Astrocyte (in vitro differentiated cells and primary cell): ENCODE measurements at regions not wholly inside any gene's neighbourhood (a gene's known extent, or its start where the extent isn't known, plus 50 kb on each side); places are given as distances from the start of the nearest gene placed in this dataset.

Experiments
- DNase-seq: peaks from one replicate; pipeline ENCODE4 v3.0.0-alpha.2; 2010; ENCODE audit warnings: low read depth
- FAIRE-seq: peaks from 2 replicates; lab custom pipeline; 2011; peaks lifted over from hg19 to GRCh38; lab: Jason Lieb, UNC
- H2AFZ ChIP-seq: 2 replicates; pipeline ENCODE4 v1.6.0; 2012; ENCODE audit warnings: low read depth, low read length, inconsistent platforms
- H3K27ac ChIP-seq: 2 replicates; pipeline ENCODE4 v1.5.1; 2011; ENCODE audit warnings: low read depth, low read length, inconsistent platforms
- H3K27me3 ChIP-seq: 2 replicates; pipeline ENCODE4 v1.6.0; 2011; ENCODE audit warnings: low read length, inconsistent platforms; ENCODE audit not compliant: insufficient read depth
- H3K36me3 ChIP-seq: 2 replicates; pipeline ENCODE4 v1.5.1; 2011; ENCODE audit warnings: low read length, inconsistent platforms; ENCODE audit not compliant: insufficient read depth
- H3K4me1 ChIP-seq: 2 replicates; pipeline ENCODE4 v1.5.1; 2011; ENCODE audit warnings: low read length, inconsistent platforms; ENCODE audit not compliant: insufficient read depth
- H3K4me2 ChIP-seq: 2 replicates; pipeline ENCODE4 v1.6.0; 2012; ENCODE audit warnings: low read length, inconsistent platforms
- H3K4me3 ChIP-seq: 2 replicates; pipeline ENCODE4 v1.5.1; 2011; ENCODE audit warnings: low read depth, mild to moderate bottlenecking, low read length, inconsistent platforms; ENCODE audit not compliant: insufficient read depth
- H3K79me2 ChIP-seq: 2 replicates; pipeline ENCODE4 v1.6.0; 2012; ENCODE audit warnings: mild to moderate bottlenecking, low read length, inconsistent platforms; ENCODE audit not compliant: insufficient read depth
- H3K9ac ChIP-seq: 2 replicates; pipeline ENCODE4 v1.6.0; 2012; ENCODE audit warnings: mild to moderate bottlenecking, low read length, inconsistent platforms
- H3K9me3 ChIP-seq: 2 replicates; pipeline ENCODE4 v1.5.1; 2012; ENCODE audit warnings: low read depth, mild to moderate bottlenecking, low read length, inconsistent platforms; ENCODE audit not compliant: insufficient read depth
- H4K20me1 ChIP-seq: 2 replicates; pipeline ENCODE4 v1.6.0; 2012; ENCODE audit warnings: low read length, inconsistent platforms; ENCODE audit not compliant: insufficient read depth
- H3K27ac Mint-ChIP-seq: one replicate; pipeline ENCODE4 v1.8.0; 2021; ENCODE audit warnings: mild to moderate bottlenecking, mixed read lengths; ENCODE audit not compliant: unreplicated experiment
- H3K27me3 Mint-ChIP-seq: one replicate; pipeline ENCODE4 v1.8.0; 2021; ENCODE audit warnings: low read depth, mixed read lengths; ENCODE audit not compliant: unreplicated experiment
- H3K36me3 Mint-ChIP-seq: one replicate; pipeline ENCODE4 v1.8.0; 2021; ENCODE audit warnings: low read depth, mixed read lengths; ENCODE audit not compliant: unreplicated experiment
- H3K4me1 Mint-ChIP-seq: one replicate; pipeline ENCODE4 v1.8.0; 2021; ENCODE audit warnings: low read depth, mixed read lengths; ENCODE audit not compliant: unreplicated experiment
- H3K4me3 Mint-ChIP-seq: one replicate; pipeline ENCODE4 v1.8.0; 2021; ENCODE audit warnings: mild to moderate bottlenecking, moderate library complexity, mixed read lengths; ENCODE audit not compliant: unreplicated experiment
- H3K9me3 Mint-ChIP-seq: one replicate; pipeline ENCODE4 v1.8.0; 2021; ENCODE audit warnings: mild to moderate bottlenecking, mixed read lengths; ENCODE audit not compliant: unreplicated experiment
- CTCF ChIP-seq: IDR thresholded peaks from 2 replicates; pipeline ENCODE4 v1.5.1; 2011; ENCODE audit warnings: low read depth, mild to moderate bottlenecking, inconsistent platforms, low read length, moderate library complexity; ENCODE audit not compliant: insufficient read depth
- EZH2 ChIP-seq: IDR thresholded peaks from 2 replicates; pipeline ENCODE4 v1.6.1; 2012; ENCODE audit warnings: mild to moderate bottlenecking, low read length, inconsistent platforms; ENCODE audit not compliant: insufficient read depth

GRCh38 chr4:81343536-81343935 is 128.2 kb downstream of the RASGEF1B start:
- Histone ChIP-seq H3K79me2 (no peaks in the 10 kb centered on the region), H3K36me3 (no peaks in the 10 kb centered on the region), H4K20me1 (no peaks in the 10 kb centered on the region), H3K9me3 (no peaks in the 10 kb centered on the region), H3K4me3 (no peak overlapping the region), H3K27me3 (no peaks in the 10 kb centered on the region), H3K4me1 (no peaks in the 10 kb centered on the region), H2AFZ (no peak overlapping the region), H3K27ac (no peak overlapping the region), H3K9ac (no peak overlapping the region), H3K4me2 (no peak overlapping the region)
- FAIRE-seq (no peak), DNase-seq (no peak)
- no peak overlapping the region for H3K4me3 Mint-ChIP-seq
- TF ChIP-seq EZH2: no peak
- TF ChIP-seq CTCF: no peak
- no peaks in the 10 kb centered on the region for H3K9me3 Mint-ChIP-seq
- no peaks in the 10 kb centered on the region for H3K4me1 Mint-ChIP-seq
- no peaks in the 10 kb centered on the region for H3K36me3 Mint-ChIP-seq
- no peaks in the 10 kb centered on the region for H3K27me3 Mint-ChIP-seq
- H3K27ac Mint-ChIP-seq: no peak overlapping the region

- no peaks in the 10 kb centered on the region for H3K4me1 Mint-ChIP-seq
- Histone ChIP-seq H3K36me3 (no peaks in the 10 kb centered on the region), H3K4me2 (no peak overlapping the region), H3K9ac (no peak overlapping the region), H3K9me3 (no peaks in the 10 kb centered on the region), H3K27ac (no peak overlapping the region), H4K20me1 (no peaks in the 10 kb centered on the region), H3K27me3 (no peaks in the 10 kb centered on the region), H3K4me1 (no peaks in the 10 kb centered on the region), H2AFZ (no peak overlapping the region), H3K4me3 (no peak overlapping the region), H3K79me2 (no peaks in the 10 kb centered on the region)
- H3K27ac Mint-ChIP-seq: no peak overlapping the region
- no peak overlapping the region for H3K4me3 Mint-ChIP-seq
- no peak for FAIRE-seq
- no peaks in the 10 kb centered on the region for H3K27me3 Mint-ChIP-seq
- no peaks in the 10 kb centered on the region for H3K36me3 Mint-ChIP-seq
- TF ChIP-seq CTCF: no peak
- TF ChIP-seq EZH2: no peak
- no peak for DNase-seq
- H3K9me3 Mint-ChIP-seq: no peaks in the 10 kb centered on the region
Observed at GRCh38 chr4:81343046-81343445, 128.0 kb upstream of the PRKG2 start.

GRCh38 chr4:81337211-81337610 is 122.2 kb upstream of the PRKG2 start:
- H4K20me1 ChIP-seq: no peaks in the 10 kb centered on the region
- H3K4me1 ChIP-seq: no peaks in the 10 kb centered on the region
- no peak overlapping the region for H3K4me3 ChIP-seq
- FAIRE-seq: no peak
- H3K4me3 Mint-ChIP-seq: no peak overlapping the region
- H3K27me3 Mint-ChIP-seq: no peaks in the 10 kb centered on the region
- H3K9me3 ChIP-seq: no peaks in the 10 kb centered on the region
- no peak overlapping the region for H3K27ac Mint-ChIP-seq
- H3K4me2 ChIP-seq: no peak overlapping the region
- no peak for TF ChIP-seq EZH2
- TF ChIP-seq CTCF: no peak
- no peaks in the 10 kb centered on the region for H3K4me1 Mint-ChIP-seq
- no peak for DNase-seq
- no peaks in the 10 kb centered on the region for H3K27me3 ChIP-seq
- no peaks in the 10 kb centered on the region for H3K36me3 Mint-ChIP-seq
- no peak overlapping the region for H3K27ac ChIP-seq
- no peak overlapping the region for H2AFZ ChIP-seq
- H3K36me3 ChIP-seq: no peaks in the 10 kb centered on the region
- no peak overlapping the region for H3K9ac ChIP-seq
- H3K79me2 ChIP-seq: no peaks in the 10 kb centered on the region
- H3K9me3 Mint-ChIP-seq: no peaks in the 10 kb centered on the region
